Uterus (tissue), 3 donors: ENCODE measurements at regions not wholly inside any gene's neighbourhood (a gene's known extent, or its start where the extent isn't known, plus 50 kb on each side); places are given as distances from the start of the nearest gene placed in this dataset.

Experiments used
- DNase-seq, 2 donors: peaks; one replicate each; pipeline ENCODE4 v3.0.0-alpha.2; 2019 to 2020
- H3K27ac ChIP-seq, 2 donors: fragments of 200-600 bp; sonication (generic); 1 replicate in 1 of 2; 2 replicates in 1 of 2; pipeline ENCODE4 v1.5.1; 2016 to 2018
- H3K27me3 ChIP-seq, 2 donors: fragments of 200-600 bp; sonication (generic); one replicate each; pipeline ENCODE4 v1.5.1; 2018 to 2019; ENCODE audit warnings: control low read depth in 1 of 2
- H3K36me3 ChIP-seq, 2 donors: fragments of 200-600 bp; sonication (generic); one replicate each; pipeline ENCODE4 v1.5.1; 2019; ENCODE audit warnings: control low read depth in 1 of 2
- H3K4me1 ChIP-seq, 2 donors: fragments of 200-600 bp; sonication (generic); one replicate each; pipeline ENCODE4 v1.5.1; 2018 to 2019; ENCODE audit warnings: control low read depth in 1 of 2
- H3K4me3 ChIP-seq, 2 donors: fragments of 200-600 bp; sonication (generic); 1 replicate in 1 of 2; 2 replicates in 1 of 2; pipeline ENCODE4 v1.5.1; 2018 to 2019; ENCODE audit warnings: mild to moderate bottlenecking in 1 of 2
- H3K9me3 ChIP-seq, 2 donors: fragments of 200-600 bp; sonication (generic); one replicate each; pipeline ENCODE4 v1.5.1; 2019; ENCODE audit warnings: control low read depth in 1 of 2
- CTCF ChIP-seq, 4 experiments: fragments of 200-600 bp in 2 of 4; fragments of 450-650 bp in 2 of 4; sonication (generic) in 2 of 4; IDR thresholded peaks; one replicate each; pipeline ENCODE4 v1.5.1; 2016 to 2019; ENCODE audit warnings: antibody characterized with exemption in 4 of 4, mild to moderate bottlenecking in 2 of 4, moderate library complexity in 1 of 4
- POLR2A ChIP-seq, 2 donors: fragments of 450-650 bp; IDR thresholded peaks; one replicate each; pipeline ENCODE4 v1.6.1; 2016; ENCODE audit warnings: antibody characterized with exemption in 2 of 2, mild to moderate bottlenecking in 1 of 2, moderate library complexity in 1 of 2
- intact Hi-C: fragments of 100-400 bp; cut with DNase I; formaldehyde crosslinking; loops from one replicate; pipeline ENCODE4 v1.15.1; 2023; ENCODE audit warnings: low total_unique reads
- donor health status: DM: yes; HTN: yes; CAD: no.

GRCh38 chrX:131703646-131704045 lies 159.8 kb downstream of the OR13H1 start:
- peak; percentile 19 to 28 for DNase-seq
- peak overlapping the region; percentile 32 to 36 for H3K4me3 ChIP-seq
- no peaks in the 10 kb centered on the region for H3K36me3 ChIP-seq
- H3K4me1 ChIP-seq: no peaks in the 10 kb centered on the region
- H3K27ac ChIP-seq: peak overlapping the region; percentile 24 to 83
- no peaks in the 10 kb centered on the region for H3K27me3 ChIP-seq
- H3K9me3 ChIP-seq: no peaks in the 10 kb centered on the region
- no peak for TF ChIP-seq POLR2A (IDR thresholded peaks at IDR 0.05)
- no peak for TF ChIP-seq CTCF (IDR thresholded peaks at IDR 0.05)
- intact Hi-C loops: no loop called here

GRCh38 chrX:131704136-131704695 lies 160.3 kb downstream of the OR13H1 start:
- H3K27me3 ChIP-seq: no peaks in the 10 kb centered on the region
- H3K9me3 ChIP-seq: no peaks in the 10 kb centered on the region
- TF ChIP-seq CTCF (IDR thresholded peaks at IDR 0.05) (peak; percentile 54 to 74 (median 56)), POLR2A (IDR thresholded peaks at IDR 0.05) (no peak)
- peak overlapping the region; percentile 32 to 36 for H3K4me3 ChIP-seq
- peak; percentile 91 to 94 for DNase-seq
- peak overlapping the region; percentile 59 to 83 for H3K27ac ChIP-seq
- intact Hi-C loops: no loop called here
- H3K36me3 ChIP-seq: no peaks in the 10 kb centered on the region
- no peaks in the 10 kb centered on the region for H3K4me1 ChIP-seq

GRCh38 chrX:131709553-131709952 lies 165.7 kb downstream of the OR13H1 start:
- Histone ChIP-seq H3K9me3 (no peaks in the 10 kb centered on the region), H3K36me3 (no peaks in the 10 kb centered on the region), H3K27me3 (no peaks in the 10 kb centered on the region), H3K4me1 (no peaks in the 10 kb centered on the region), H3K4me3 (no peak overlapping the region), H3K27ac (no peak overlapping the region)
- TF ChIP-seq POLR2A (IDR thresholded peaks at IDR 0.05): no peak
- DNase-seq: no peak
- intact Hi-C loops: no loop called here

GRCh38 chrX:131711478-131711867 lies 167.6 kb downstream of the OR13H1 start:
- H3K9me3 ChIP-seq: no peaks in the 10 kb centered on the region
- no peak for DNase-seq
- peak overlapping the region in 1 of 2 donors; percentile 20 for H3K4me3 ChIP-seq
- H3K27me3 ChIP-seq: no peaks in the 10 kb centered on the region
- intact Hi-C loops: no loop called here
- H3K4me1 ChIP-seq: no peaks in the 10 kb centered on the region
- H3K27ac ChIP-seq: no peak overlapping the region
- no peaks in the 10 kb centered on the region for H3K36me3 ChIP-seq
- no peak for TF ChIP-seq POLR2A (IDR thresholded peaks at IDR 0.05)
- no peak for TF ChIP-seq CTCF (IDR thresholded peaks at IDR 0.05)

- intact Hi-C loops: no loop called here
- no peaks in the 10 kb centered on the region for H3K36me3 ChIP-seq
- no peaks in the 10 kb centered on the region for H3K27me3 ChIP-seq
- no peak overlapping the region for H3K27ac ChIP-seq
- no peaks in the 10 kb centered on the region for H3K9me3 ChIP-seq
- no peaks in the 10 kb centered on the region for H3K4me1 ChIP-seq
- H3K4me3 ChIP-seq: no peak overlapping the region
- TF ChIP-seq CTCF (IDR thresholded peaks at IDR 0.05): no peak
- TF ChIP-seq POLR2A (IDR thresholded peaks at IDR 0.05): no peak
- no peak for DNase-seq
Observed at GRCh38 chrX:131723646-131724045, 179.8 kb downstream of the OR13H1 start.

GRCh38 chrX:131724292-131724691 lies 180.4 kb downstream of the OR13H1 start:
- H3K27me3 ChIP-seq: no peaks in the 10 kb centered on the region
- H3K27ac ChIP-seq: no peak overlapping the region
- H3K9me3 ChIP-seq: no peaks in the 10 kb centered on the region
- no peaks in the 10 kb centered on the region for H3K4me1 ChIP-seq
- H3K36me3 ChIP-seq: no peaks in the 10 kb centered on the region
- H3K4me3 ChIP-seq: no peak overlapping the region
- intact Hi-C loops: no loop called here
- TF ChIP-seq CTCF (IDR thresholded peaks at IDR 0.05): no peak
- TF ChIP-seq POLR2A (IDR thresholded peaks at IDR 0.05): no peak
- DNase-seq: no peak
